ENCODE measurements at regions not wholly inside any gene's neighbourhood (a gene's known extent, or its start where the extent isn't known, plus 50 kb on each side); places are given as distances from the start of the nearest gene placed in this dataset.

GRCh38 chr5:8908055-8908683 is 637.7 kb downstream of the SEMA5A start:
- TF ChIP-seq MAX (IDR thresholded peaks at IDR 0.05) (no peak), CTCF (IDR thresholded peaks at IDR 0.05 in 2 of 3, conservative IDR thresholded peaks at IDR 0.05 in 1 of 3; ENCODE audit: borderline replicate concordance in 1 of 3, insufficient read depth in 1 of 3, low read depth in 2 of 3, low read length in 2 of 3) (peak in 2 of 3 experiments; percentile 77 to 81; a peak in 4 of 6 replicates)
